ENCODE measurements at regions not wholly inside any gene's neighbourhood (a gene's known extent, or its start where the extent isn't known, plus 50 kb on each side); places are given as distances from the start of the nearest gene placed in this dataset.

- Histone ChIP-seq H3K36me3 (no peaks in the 10 kb centered on the region), H3K4me1 (no peaks in the 10 kb centered on the region), H3K4me3 (no peak overlapping the region), H3K27me3 (no peaks in the 10 kb centered on the region), H3K27ac (no peak overlapping the region), H3K9me3 (no peaks in the 10 kb centered on the region)
- no peak for TF ChIP-seq POLR2A (IDR thresholded peaks at IDR 0.05)
- TF ChIP-seq, protein P1, sequence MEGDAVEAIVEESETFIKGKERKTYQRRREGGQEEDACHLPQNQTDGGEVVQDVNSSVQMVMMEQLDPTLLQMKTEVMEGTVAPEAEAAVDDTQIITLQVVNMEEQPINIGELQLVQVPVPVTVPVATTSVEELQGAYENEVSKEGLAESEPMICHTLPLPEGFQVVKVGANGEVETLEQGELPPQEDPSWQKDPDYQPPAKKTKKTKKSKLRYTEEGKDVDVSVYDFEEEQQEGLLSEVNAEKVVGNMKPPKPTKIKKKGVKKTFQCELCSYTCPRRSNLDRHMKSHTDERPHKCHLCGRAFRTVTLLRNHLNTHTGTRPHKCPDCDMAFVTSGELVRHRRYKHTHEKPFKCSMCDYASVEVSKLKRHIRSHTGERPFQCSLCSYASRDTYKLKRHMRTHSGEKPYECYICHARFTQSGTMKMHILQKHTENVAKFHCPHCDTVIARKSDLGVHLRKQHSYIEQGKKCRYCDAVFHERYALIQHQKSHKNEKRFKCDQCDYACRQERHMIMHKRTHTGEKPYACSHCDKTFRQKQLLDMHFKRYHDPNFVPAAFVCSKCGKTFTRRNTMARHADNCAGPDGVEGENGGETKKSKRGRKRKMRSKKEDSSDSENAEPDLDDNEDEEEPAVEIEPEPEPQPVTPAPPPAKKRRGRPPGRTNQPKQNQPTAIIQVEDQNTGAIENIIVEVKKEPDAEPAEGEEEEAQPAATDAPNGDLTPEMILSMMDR (IDR thresholded peaks at IDR 0.05) = no peak
- no peak for TF ChIP-seq EP300 (IDR thresholded peaks at IDR 0.05)
- TF ChIP-seq POLR2AphosphoS5 (IDR thresholded peaks at IDR 0.05) = no peak
- no peak for ATAC-seq
- WGBS, 2 donors (ENCODE audit: low coverage in 1 of 2) = 58 to 83% methylated on average over 3 of the region's 3 CpGs
Observed at GRCh38 chr11:41579546-41579945, 120.1 kb upstream of the LRRC4C start.

DNA sequence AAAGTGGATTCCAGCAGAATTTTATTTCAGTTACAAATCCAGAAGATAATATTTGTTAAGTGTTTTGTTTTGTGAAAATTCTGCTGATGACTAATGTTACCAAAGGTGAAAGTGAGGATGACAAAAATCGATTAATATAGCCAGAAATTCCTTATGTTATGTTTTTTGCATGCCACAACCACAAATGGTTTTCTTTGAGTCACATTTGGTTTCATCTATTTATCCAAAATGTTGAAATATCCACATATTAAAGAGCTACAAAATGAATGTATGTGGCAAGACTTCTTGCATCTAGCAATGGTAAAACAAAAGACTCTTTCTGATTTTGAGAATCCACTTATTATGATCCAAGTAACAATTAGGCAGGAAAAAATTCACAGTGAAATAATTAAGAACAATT lies 150.1 kb upstream of the LRRC4C start:
- Histone ChIP-seq H3K4me3 (no peak overlapping the region), H3K27ac (no peak overlapping the region), H3K9me3 (peaks cover 0 to 9% (median 0%) of the 10 kb centered on the region in 3 donors), H3K36me3 (no peaks in the 10 kb centered on the region), H3K27me3 (no peaks in the 10 kb centered on the region), H3K4me1 (no peaks in the 10 kb centered on the region)
- TF ChIP-seq, protein P1 (IDR thresholded peaks at IDR 0.05) = no peak
- no peak for TF ChIP-seq POLR2AphosphoS5 (IDR thresholded peaks at IDR 0.05)
- ATAC-seq = no peak
- WGBS, 2 donors (ENCODE audit: low coverage in 1 of 2) = 17 to 25% methylated on average over 1 of the region's 1 CpG

GRCh38 chr11:41612415-41612814 lies 153.0 kb upstream of the LRRC4C start:
- 36% methylated on average over 1 of the region's 1 CpG; no CpG with 5 or more reads in 1 of the 2 donors for WGBS, 2 donors (ENCODE audit: low coverage in 1 of 2)
- no peak overlapping the region for H3K4me3 ChIP-seq

GRCh38 chr11:41613326-41613725 lies 153.9 kb upstream of the LRRC4C start:
- H3K36me3 ChIP-seq = no peaks in the 10 kb centered on the region
- peaks cover 0 to 13% (median 0%) of the 10 kb centered on the region in 3 donors for H3K9me3 ChIP-seq
- H3K4me1 ChIP-seq = no peaks in the 10 kb centered on the region
- WGBS, 2 donors (ENCODE audit: low coverage in 1 of 2) = 22 to 45% methylated on average over 1 of the region's 1 CpG
- TF ChIP-seq POLR2A (IDR thresholded peaks at IDR 0.05) (no peak), EP300 (IDR thresholded peaks at IDR 0.05) (no peak), POLR2AphosphoS5 (IDR thresholded peaks at IDR 0.05) (no peak)
- TF ChIP-seq, protein P1 (IDR thresholded peaks at IDR 0.05) = no peak
- no peak overlapping the region for H3K27ac ChIP-seq
- no peak for ATAC-seq
- no peaks in the 10 kb centered on the region for H3K27me3 ChIP-seq
- no peak overlapping the region for H3K4me3 ChIP-seq

More at GRCh38 chr11:41612415-41612814, 153.0 kb upstream of the LRRC4C start:
- Histone ChIP-seq H3K4me1 (no peaks in the 10 kb centered on the region), H3K9me3 (peaks cover 0 to 13% (median 0%) of the 10 kb centered on the region in 3 donors), H3K27ac (no peak overlapping the region), H3K27me3 (no peaks in the 10 kb centered on the region), H3K36me3 (no peaks in the 10 kb centered on the region)
- TF ChIP-seq POLR2AphosphoS5 (IDR thresholded peaks at IDR 0.05) (no peak), EP300 (IDR thresholded peaks at IDR 0.05) (no peak), POLR2A (IDR thresholded peaks at IDR 0.05) (no peak)
- TF ChIP-seq, protein P1 (IDR thresholded peaks at IDR 0.05) = no peak
- no peak for ATAC-seq

DNA sequence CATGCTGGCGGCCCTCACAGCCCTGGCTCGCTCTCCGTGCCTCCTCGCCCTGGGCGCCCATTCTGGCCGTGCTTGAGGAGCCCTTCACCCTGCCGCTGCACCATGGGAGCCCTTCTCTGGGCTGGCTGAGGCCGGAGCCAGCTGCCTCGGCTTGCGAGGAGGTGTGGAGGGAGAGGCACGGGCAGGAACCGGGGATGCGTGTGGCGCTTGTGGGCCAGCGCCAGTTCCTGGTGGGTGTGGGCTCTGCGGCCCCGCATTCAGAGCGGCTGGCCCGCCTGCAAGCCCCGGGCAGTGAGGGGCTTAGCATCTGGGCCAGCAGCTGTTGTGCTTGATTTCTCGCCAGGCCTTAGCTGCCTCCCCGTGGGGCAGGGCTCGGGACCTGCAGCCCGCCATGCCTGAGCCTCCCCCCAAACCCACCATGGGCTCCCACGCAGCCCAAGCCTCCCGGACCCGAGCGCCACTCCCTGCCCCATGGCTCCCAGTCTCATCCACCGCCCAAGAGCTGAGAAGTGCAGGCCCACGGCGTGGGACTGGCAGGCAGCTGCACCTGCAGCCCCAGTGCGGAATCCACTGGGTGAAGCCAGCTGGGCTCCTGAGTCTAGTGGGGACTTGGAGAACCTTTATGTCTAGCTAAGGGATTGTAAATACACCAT lies 163.4 kb upstream of the LRRC4C start:
- Histone ChIP-seq H3K9me3 (no peaks in the 10 kb centered on the region), H3K27me3 (no peaks in the 10 kb centered on the region), H3K36me3 (no peaks in the 10 kb centered on the region), H3K4me1 (no peaks in the 10 kb centered on the region), H3K27ac (no peak overlapping the region), H3K4me3 (no peak overlapping the region)
- ATAC-seq = no peak
- no CpG with 5 or more reads among the region's 32 CpGs for WGBS, 2 donors (ENCODE audit: low coverage in 1 of 2)
- TF ChIP-seq POLR2AphosphoS5 (IDR thresholded peaks at IDR 0.05) = no peak
- TF ChIP-seq EP300 (IDR thresholded peaks at IDR 0.05) = no peak
- TF ChIP-seq POLR2A (IDR thresholded peaks at IDR 0.05) = no peak
- TF ChIP-seq, protein P1 (IDR thresholded peaks at IDR 0.05) = no peak

All from gastroesophageal sphincter (tissue), 4 donors.